Heart left ventricle (tissue), 13 donors: ENCODE measurements at regions not wholly inside any gene's neighbourhood (a gene's known extent, or its start where the extent isn't known, plus 50 kb on each side); places are given as distances from the start of the nearest gene placed in this dataset.

Source experiments
- CTCF ChIP-seq, 12 donors: fragments of 200-600 bp; sonication (generic) in 4 of 12; IDR thresholded peaks; one replicate each; pipeline versions ENCODE4 v1.5.0 to v1.8.0; 2018 to 2022; ENCODE audit warnings: antibody characterized with exemption in 12 of 12, mild to moderate bottlenecking in 5 of 12
- POLR2A ChIP-seq, 2 donors: fragments of 450-650 bp; IDR thresholded peaks; one replicate each; pipeline ENCODE4 v1.6.1; 2017; ENCODE audit warnings: antibody characterized with exemption in 2 of 2, mild to moderate bottlenecking in 2 of 2, moderate library complexity in 2 of 2
- donor health status: ischemic (EF 13 %, LVEDD 7.1; RV severe dilation, severe dysfunction).
- donor health status: DM: no; HTN: yes; CAD: no.
- donor health status: DM: no; HTN: no; CAD: no.
- donor health status: ischemic (EF 25% LVEDD 6.9; RV normal size, moderate dysfunction).
- donor health status: ischemic (EF 25% LVEDD 5.7; RV mildly dilated, moderate dysfunction).
- donor health status: ischemic (EF 35%, LVEDD 5.7; RV mildly dilated, moderate dysfunction).
- donor health status: nonischemic (EF 11% LVEDD 7.7; RV severe dilation, severe dysfunction).
- donor health status: DM: yes; HTN: yes; CAD: no.
- donor health status: PGD.
- donor health status: ischemic (EF 29% LVEDD 5.4; RV normal size, mild dysfunction).
- donor health status: nonischemic (EF 23%, LVEDD 6.1; RV moderate dilation, normal function).

GRCh38 chr2:67806816-67807215 lies 256.0 kb downstream of the C1D start:
- TF ChIP-seq CTCF (IDR thresholded peaks at IDR 0.05) (no peak), POLR2A (IDR thresholded peaks at IDR 0.05) (no peak)
